ENCODE measurements at regions not wholly inside any gene's neighbourhood (a gene's known extent, or its start where the extent isn't known, plus 50 kb on each side); places are given as distances from the start of the nearest gene placed in this dataset.
A peak's percentile ranks its signal among the peaks of the same experiment; 100 is the strongest.

DNA sequence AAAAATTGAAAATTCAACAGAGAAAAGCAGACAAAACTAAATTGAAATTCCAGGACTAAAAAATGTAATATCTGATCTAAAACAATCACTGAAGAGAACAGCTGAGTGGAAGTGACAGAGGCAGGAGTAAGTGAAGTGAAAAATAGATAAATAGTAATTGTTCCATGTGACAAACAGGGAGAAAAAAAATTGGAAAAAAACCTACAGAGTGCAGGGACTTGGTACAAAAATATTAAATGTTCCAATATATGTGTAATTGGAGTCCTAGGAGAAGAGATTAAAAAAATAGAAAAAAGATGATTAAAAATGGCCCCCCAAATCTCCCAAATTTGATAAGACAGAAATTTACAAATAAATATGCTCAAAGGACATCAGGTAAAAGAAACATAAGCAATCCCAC lies 63.4 kb upstream of the NAMPT start:
- ATAC-seq (ENCODE audit: insufficient read depth, low FRiP score) (no peak), DNase-seq (no peak)
- Histone ChIP-seq H3K36me3 (ENCODE audit: control insufficient read depth in 4 of 4, insufficient read depth in 4 of 4, low read length in 4 of 4) (no peaks in the 10 kb centered on the region), H3K9me3 (ENCODE audit: control insufficient read depth in 4 of 4, insufficient read depth in 3 of 4, low read length in 3 of 4) (peaks cover 0 to 5% (median 3%) of the 10 kb centered on the region in 4 donors), H3K4me1 (ENCODE audit: control insufficient read depth in 5 of 5, insufficient read depth in 5 of 5, low read length in 5 of 5) (no peaks in the 10 kb centered on the region), H3K9ac (ENCODE audit: insufficient read depth in 1 of 2, low read length in 2 of 2) (no peak overlapping the region), H3K27me3 (ENCODE audit: control insufficient read depth in 3 of 3, insufficient read depth in 3 of 3, low read length in 2 of 3) (no peaks in the 10 kb centered on the region), H3K4me3 (no peak overlapping the region), H3K27ac (ENCODE audit: low read depth in 1 of 2, low read length in 1 of 2) (no peak overlapping the region)
- TF ChIP-seq CTCF (IDR thresholded peaks at IDR 0.05; ENCODE audit: control extremely low read depth, extremely low read depth): no peak

- DNase-seq: no peak
- H3K9ac ChIP-seq (ENCODE audit: insufficient read depth in 1 of 2, low read length in 2 of 2): no peak overlapping the region
- no peaks in the 10 kb centered on the region for H3K4me1 ChIP-seq (ENCODE audit: control insufficient read depth in 5 of 5, insufficient read depth in 5 of 5, low read length in 5 of 5)
- no peak for ATAC-seq (ENCODE audit: insufficient read depth, low FRiP score)
- no peaks in the 10 kb centered on the region for H3K27me3 ChIP-seq (ENCODE audit: control insufficient read depth in 3 of 3, insufficient read depth in 3 of 3, low read length in 2 of 3)
- TF ChIP-seq CTCF (IDR thresholded peaks at IDR 0.05; ENCODE audit: control extremely low read depth, extremely low read depth): no peak
- 85 to 88% methylated on average over 3 of the region's 3 CpGs for WGBS, 2 donors
- no peak overlapping the region for H3K27ac ChIP-seq (ENCODE audit: low read depth in 1 of 2, low read length in 1 of 2)
- H3K36me3 ChIP-seq (ENCODE audit: control insufficient read depth in 4 of 4, insufficient read depth in 4 of 4, low read length in 4 of 4): no peaks in the 10 kb centered on the region
- H3K9me3 ChIP-seq (ENCODE audit: control insufficient read depth in 4 of 4, insufficient read depth in 3 of 4, low read length in 3 of 4): peaks cover 0 to 5% (median 4%) of the 10 kb centered on the region in 4 donors
- no peak overlapping the region for H3K4me3 ChIP-seq
Measured at GRCh38 chr7:106347229-106347833, 62.5 kb upstream of the NAMPT start.

GRCh38 chr7:106346678-106347217 lies 62.0 kb upstream of the NAMPT start:
- H3K9ac ChIP-seq (ENCODE audit: insufficient read depth in 1 of 2, low read length in 2 of 2): no peak overlapping the region
- no peak for TF ChIP-seq CTCF (IDR thresholded peaks at IDR 0.05; ENCODE audit: control extremely low read depth, extremely low read depth)
- 31 to 59% methylated on average over 2 of the region's 2 CpGs for WGBS, 2 donors
- ATAC-seq (ENCODE audit: insufficient read depth, low FRiP score): peak; percentile 29
- DNase-seq: peak in 2 of 3 donors; percentile 5 to 16
- H3K27ac ChIP-seq (ENCODE audit: low read depth in 1 of 2, low read length in 1 of 2): no peak overlapping the region
- no peaks in the 10 kb centered on the region for H3K27me3 ChIP-seq (ENCODE audit: control insufficient read depth in 3 of 3, insufficient read depth in 3 of 3, low read length in 2 of 3)
- H3K4me3 ChIP-seq: no peak overlapping the region
- H3K36me3 ChIP-seq (ENCODE audit: control insufficient read depth in 4 of 4, insufficient read depth in 4 of 4, low read length in 4 of 4): no peaks in the 10 kb centered on the region
- peaks cover 0 to 5% (median 4%) of the 10 kb centered on the region in 4 donors for H3K9me3 ChIP-seq (ENCODE audit: control insufficient read depth in 4 of 4, insufficient read depth in 3 of 4, low read length in 3 of 4)
- H3K4me1 ChIP-seq (ENCODE audit: control insufficient read depth in 5 of 5, insufficient read depth in 5 of 5, low read length in 5 of 5): no peaks in the 10 kb centered on the region

All from lung (tissue), 11 donors.